Tibial artery (tissue), 4 donors: ENCODE measurements at regions not wholly inside any gene's neighbourhood (a gene's known extent, or its start where the extent isn't known, plus 50 kb on each side); places are given as distances from the start of the nearest gene placed in this dataset.

Source experiments
- DNase-seq, 2 donors: peaks; one replicate each; pipeline ENCODE4 v3.0.0-alpha.2; 2019
- H3K27ac ChIP-seq, 2 donors: fragments of 200-600 bp; sonication (generic) in 1 of 2; 1 replicate in 1 of 2; 2 replicates in 1 of 2; pipeline ENCODE4 v1.5.1; 2018 to 2019; ENCODE audit warnings: mild to moderate bottlenecking in 1 of 2
- H3K27me3 ChIP-seq, 2 donors: fragments of 200-600 bp; sonication (generic) in 1 of 2; one replicate each; pipeline versions ENCODE4 v1.5.1 to v1.6.0; 2016 to 2019
- H3K36me3 ChIP-seq, 3 donors: fragments of 200-600 bp; sonication (generic) in 2 of 3; one replicate each; pipeline ENCODE4 v1.5.1; 2016 to 2019; ENCODE audit warnings: mild to moderate bottlenecking in 2 of 3
- H3K4me1 ChIP-seq, 4 donors: fragments of 200-600 bp; sonication (generic) in 2 of 4; 1 replicate in 3 of 4; 2 replicates in 1 of 4; pipeline ENCODE4 v1.5.1; 2016 to 2019
- H3K4me3 ChIP-seq, 2 donors: fragments of 200-600 bp; sonication (generic) in 1 of 2; 1 replicate in 1 of 2; 2 replicates in 1 of 2; pipeline ENCODE4 v1.5.1; 2018 to 2019; ENCODE audit warnings: mild to moderate bottlenecking in 2 of 2
- H3K9me3 ChIP-seq, 3 donors: fragments of 200-600 bp; sonication (generic) in 1 of 3; one replicate each; pipeline ENCODE4 v1.5.1; 2016 to 2019
- intact Hi-C: fragments of 100-400 bp; cut with DNase I; formaldehyde crosslinking; loops from one replicate; pipeline ENCODE4 v1.15.0; 2023; ENCODE audit warnings: low total_unique reads
- TF ChIP-seq, protein P1 (sequence below), 2 experiments: fragments of 200-600 bp in 1 of 2; fragments of 450-650 bp in 1 of 2; IDR thresholded peaks; one replicate each; pipeline ENCODE4 v1.5.1; 2017 to 2019; ENCODE audit warnings: antibody characterized with exemption in 2 of 2, mild to moderate bottlenecking in 1 of 2, moderate library complexity in 1 of 2

DNA sequence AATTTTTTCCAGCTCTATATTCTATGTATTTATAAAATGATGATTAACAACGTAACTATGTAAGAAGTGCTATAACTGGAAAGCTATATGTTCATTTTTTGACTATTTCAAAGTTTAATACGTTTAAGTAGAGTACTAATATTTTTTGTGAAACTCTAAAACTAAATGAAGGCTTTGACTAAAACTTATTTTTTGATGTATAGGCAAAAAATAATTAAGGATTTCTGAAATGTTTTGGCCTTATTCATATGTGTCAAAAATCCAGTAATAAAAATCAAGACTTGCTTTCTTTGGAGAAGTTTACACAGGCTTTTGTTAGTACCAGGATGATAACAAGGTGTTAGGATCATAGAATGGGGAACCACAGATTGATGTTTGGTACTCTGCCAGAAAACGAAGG, 58.2 kb upstream of the ZEB2 start:
- no peak overlapping the region for H3K4me3 ChIP-seq
- H3K36me3 ChIP-seq = no peaks in the 10 kb centered on the region
- DNase-seq = no peak
- TF ChIP-seq, protein P1, sequence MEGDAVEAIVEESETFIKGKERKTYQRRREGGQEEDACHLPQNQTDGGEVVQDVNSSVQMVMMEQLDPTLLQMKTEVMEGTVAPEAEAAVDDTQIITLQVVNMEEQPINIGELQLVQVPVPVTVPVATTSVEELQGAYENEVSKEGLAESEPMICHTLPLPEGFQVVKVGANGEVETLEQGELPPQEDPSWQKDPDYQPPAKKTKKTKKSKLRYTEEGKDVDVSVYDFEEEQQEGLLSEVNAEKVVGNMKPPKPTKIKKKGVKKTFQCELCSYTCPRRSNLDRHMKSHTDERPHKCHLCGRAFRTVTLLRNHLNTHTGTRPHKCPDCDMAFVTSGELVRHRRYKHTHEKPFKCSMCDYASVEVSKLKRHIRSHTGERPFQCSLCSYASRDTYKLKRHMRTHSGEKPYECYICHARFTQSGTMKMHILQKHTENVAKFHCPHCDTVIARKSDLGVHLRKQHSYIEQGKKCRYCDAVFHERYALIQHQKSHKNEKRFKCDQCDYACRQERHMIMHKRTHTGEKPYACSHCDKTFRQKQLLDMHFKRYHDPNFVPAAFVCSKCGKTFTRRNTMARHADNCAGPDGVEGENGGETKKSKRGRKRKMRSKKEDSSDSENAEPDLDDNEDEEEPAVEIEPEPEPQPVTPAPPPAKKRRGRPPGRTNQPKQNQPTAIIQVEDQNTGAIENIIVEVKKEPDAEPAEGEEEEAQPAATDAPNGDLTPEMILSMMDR (IDR thresholded peaks at IDR 0.05) = no peak
- H3K9me3 ChIP-seq = no peaks in the 10 kb centered on the region
- peaks cover 0 to 4% (median 0%) of the 10 kb centered on the region in 4 donors for H3K4me1 ChIP-seq
- intact Hi-C loops = no loop called here
- no peaks in the 10 kb centered on the region for H3K27me3 ChIP-seq
- no peak overlapping the region for H3K27ac ChIP-seq

GRCh38 chr2:144572977-144573376, 53.1 kb upstream of the ZEB2 start:
- H3K9me3 ChIP-seq = no peaks in the 10 kb centered on the region
- no peak overlapping the region for H3K27ac ChIP-seq
- H3K36me3 ChIP-seq = no peaks in the 10 kb centered on the region
- H3K4me1 ChIP-seq = no peaks in the 10 kb centered on the region
- H3K27me3 ChIP-seq = no peaks in the 10 kb centered on the region
- TF ChIP-seq, protein P1 (IDR thresholded peaks at IDR 0.05) = no peak
- intact Hi-C loops = no loop called here
- DNase-seq = no peak
- H3K4me3 ChIP-seq = no peak overlapping the region

GRCh38 chr2:144571770-144572169, 51.9 kb upstream of the ZEB2 start:
- no peak overlapping the region for H3K4me3 ChIP-seq
- intact Hi-C loops = no loop called here
- no peaks in the 10 kb centered on the region for H3K9me3 ChIP-seq
- H3K36me3 ChIP-seq = no peaks in the 10 kb centered on the region
- no peaks in the 10 kb centered on the region for H3K27me3 ChIP-seq
- no peak overlapping the region for H3K27ac ChIP-seq
- H3K4me1 ChIP-seq = no peaks in the 10 kb centered on the region
- TF ChIP-seq, protein P1 (IDR thresholded peaks at IDR 0.05) = no peak
- DNase-seq = no peak

DNA sequence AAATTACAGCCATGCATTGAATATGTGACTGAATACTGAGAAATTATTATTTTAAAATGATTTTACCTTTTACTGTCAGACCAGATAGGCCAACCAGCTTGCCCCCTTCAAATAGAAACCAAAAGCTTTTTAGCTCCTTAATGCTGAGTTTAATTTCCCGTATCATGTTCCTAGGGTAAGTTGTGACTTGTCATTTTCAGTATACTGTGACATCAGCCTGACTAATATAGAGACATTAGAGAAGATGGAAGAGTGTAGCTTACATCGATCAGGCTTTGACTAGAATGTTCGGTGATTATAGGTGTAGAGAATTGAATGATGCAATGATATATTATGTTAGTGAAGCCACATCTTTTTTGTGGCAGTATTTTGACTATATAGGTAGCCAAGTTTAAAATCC, 50.6 kb upstream of the ZEB2 start:
- H3K9me3 ChIP-seq = no peaks in the 10 kb centered on the region

More for the DNA sequence above, 50.6 kb upstream of the ZEB2 start:
- Histone ChIP-seq H3K4me1 (no peaks in the 10 kb centered on the region), H3K27ac (no peak overlapping the region), H3K36me3 (no peaks in the 10 kb centered on the region), H3K4me3 (no peak overlapping the region), H3K27me3 (no peaks in the 10 kb centered on the region)
- TF ChIP-seq, protein P1 (IDR thresholded peaks at IDR 0.05) = no peak
- DNase-seq = no peak
- intact Hi-C loops = no loop called here
